Parathyroid adenoma (tissue), 2 donors: ENCODE measurements at regions not wholly inside any gene's neighbourhood (a gene's known extent, or its start where the extent isn't known, plus 50 kb on each side); places are given as distances from the start of the nearest gene placed in this dataset.

ENCODE experiments used
- H2AFZ ChIP-seq: fragments of 300-600 bp; sonication (generic); one replicate; pipeline ENCODE4 v1.7.0; 2017; ENCODE audit warnings: antibody characterized with exemption, mild to moderate bottlenecking
- H3K27ac ChIP-seq: fragments of 300-600 bp; sonication (generic); one replicate; pipeline ENCODE4 v1.7.0; 2017
- H3K27me3 ChIP-seq: fragments of 300-600 bp; sonication (generic); one replicate; pipeline ENCODE4 v1.7.0; 2017; ENCODE audit warnings: low read length; ENCODE audit not compliant: control insufficient read depth, insufficient read depth
- H3K36me3 ChIP-seq: fragments of 300-600 bp; sonication (generic); one replicate; pipeline ENCODE4 v1.7.0; 2017; ENCODE audit warnings: low read length; ENCODE audit not compliant: control insufficient read depth, insufficient read depth
- H3K4me1 ChIP-seq: fragments of 300-600 bp; sonication (generic); one replicate; pipeline ENCODE4 v1.7.0; 2017; ENCODE audit warnings: control low read depth
- H3K4me2 ChIP-seq: fragments of 300-600 bp; sonication (generic); one replicate; pipeline ENCODE4 v1.7.0; 2017; ENCODE audit warnings: low read length
- H3K4me3 ChIP-seq: fragments of 300-600 bp; sonication (generic); one replicate; pipeline ENCODE4 v1.7.0; 2017; ENCODE audit warnings: low read depth, low read length
- H3K79me2 ChIP-seq: fragments of 300-600 bp; sonication (generic); one replicate; pipeline ENCODE4 v1.7.0; 2017; ENCODE audit warnings: control low read depth
- H3K9ac ChIP-seq: fragments of 300-600 bp; sonication (generic); one replicate; pipeline ENCODE4 v1.7.0; 2017; ENCODE audit warnings: mild to moderate bottlenecking
- H3K9me3 ChIP-seq: fragments of 300-600 bp; sonication (generic); one replicate; pipeline ENCODE4 v1.7.0; 2017; ENCODE audit warnings: low read length; ENCODE audit not compliant: control insufficient read depth
- CTCF ChIP-seq: fragments of 300-600 bp; sonication (generic); IDR thresholded peaks from one replicate; pipeline ENCODE4 v1.7.0; 2017; ENCODE audit warnings: antibody characterized with exemption, mild to moderate bottlenecking
- donor health status: primary hyperparathyroidism.

- Histone ChIP-seq H3K79me2 (peaks cover 5% of the 10 kb centered on the region), H3K27me3 (no peaks in the 10 kb centered on the region), H3K9me3 (no peaks in the 10 kb centered on the region), H3K9ac (no peak overlapping the region), H3K4me3 (no peak overlapping the region), H3K4me1 (peaks cover 3% of the 10 kb centered on the region), H2AFZ (no peak overlapping the region), H3K36me3 (no peaks in the 10 kb centered on the region), H3K4me2 (no peak overlapping the region), H3K27ac (no peak overlapping the region)
- TF ChIP-seq CTCF, result no peak
Observed at GRCh38 chr15:29346998-29347397, 77.4 kb upstream of the NSMCE3 start.

- Histone ChIP-seq H3K79me2 (peaks cover 8% of the 10 kb centered on the region), H3K36me3 (no peaks in the 10 kb centered on the region), H3K4me2 (no peak overlapping the region), H3K4me1 (peaks cover 3% of the 10 kb centered on the region), H3K27ac (no peak overlapping the region), H3K4me3 (no peak overlapping the region), H2AFZ (no peak overlapping the region), H3K9me3 (no peaks in the 10 kb centered on the region), H3K27me3 (no peaks in the 10 kb centered on the region), H3K9ac (no peak overlapping the region)
- TF ChIP-seq CTCF, result no peak
Observed at GRCh38 chr15:29345549-29346525, 76.2 kb upstream of the NSMCE3 start.

GRCh38 chr15:29344474-29344873 lies 74.9 kb upstream of the NSMCE3 start:
- H3K27ac ChIP-seq, result no peak overlapping the region
- no peaks in the 10 kb centered on the region for H3K9me3 ChIP-seq
- H3K27me3 ChIP-seq, result no peaks in the 10 kb centered on the region
- no peak overlapping the region for H2AFZ ChIP-seq
- H3K4me3 ChIP-seq, result no peak overlapping the region
- TF ChIP-seq CTCF, result no peak
- H3K79me2 ChIP-seq, result peaks cover 9% of the 10 kb centered on the region
- H3K9ac ChIP-seq, result no peak overlapping the region
- peaks cover 3% of the 10 kb centered on the region for H3K4me1 ChIP-seq
- H3K4me2 ChIP-seq, result no peak overlapping the region
- no peaks in the 10 kb centered on the region for H3K36me3 ChIP-seq

GRCh38 chr15:29343229-29343628 lies 73.6 kb upstream of the NSMCE3 start:
- Histone ChIP-seq H3K4me3 (no peak overlapping the region), H3K36me3 (no peaks in the 10 kb centered on the region), H3K4me1 (peaks cover under 1% of the 10 kb centered on the region), H3K27ac (no peak overlapping the region), H3K9me3 (no peaks in the 10 kb centered on the region), H3K4me2 (no peak overlapping the region), H3K79me2 (peaks cover 9% of the 10 kb centered on the region), H2AFZ (no peak overlapping the region), H3K9ac (no peak overlapping the region), H3K27me3 (no peaks in the 10 kb centered on the region)
- TF ChIP-seq CTCF, result no peak
